ENCODE measurements at regions not wholly inside any gene's neighbourhood (a gene's known extent, or its start where the extent isn't known, plus 50 kb on each side); places are given as distances from the start of the nearest gene placed in this dataset.

GRCh38 chr2:234631646-234632514, 135.0 kb upstream of the ARL4C start:
- DNase-seq: no peak

GRCh38 chr2:234630801-234631261, 133.9 kb upstream of the ARL4C start:
- DNase-seq: no peak

- DNase-seq: no peak
Measured at GRCh38 chr2:234629596-234629995, 132.7 kb upstream of the ARL4C start.

- DNase-seq: no peak
Measured at GRCh38 chr2:234628953-234629352, 132.1 kb upstream of the ARL4C start.

GRCh38 chr2:234627308-234627707, 130.4 kb upstream of the ARL4C start:
- DNase-seq: no peak

- DNase-seq: no peak
Measured at GRCh38 chr2:234626566-234627130, 129.8 kb upstream of the ARL4C start.

GRCh38 chr2:234625626-234626250, 128.9 kb upstream of the ARL4C start:
- DNase-seq: no peak

DNA sequence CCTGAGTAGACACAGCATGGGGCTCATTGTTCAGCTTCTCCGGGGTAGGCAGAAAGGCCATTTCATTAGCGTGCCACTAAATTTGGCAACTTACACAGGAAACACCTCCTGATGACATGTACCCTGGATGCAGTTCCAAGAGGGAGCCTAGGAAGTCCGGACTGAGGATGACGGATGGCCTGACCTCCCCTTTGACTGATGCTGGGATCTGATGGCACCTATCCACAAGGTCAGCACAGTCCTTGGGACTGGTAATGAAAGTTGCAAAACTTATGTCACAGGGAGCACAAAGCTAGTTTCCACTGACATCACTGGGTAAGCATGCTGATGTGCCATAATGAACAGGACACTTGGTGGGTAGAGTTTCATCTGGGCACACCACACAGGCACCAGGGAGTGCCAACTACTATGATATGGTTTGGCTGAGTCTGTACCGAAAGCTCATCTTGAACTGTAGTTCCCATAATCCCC, 126.7 kb upstream of the ARL4C start:
- DNase-seq: no peak

DNA sequence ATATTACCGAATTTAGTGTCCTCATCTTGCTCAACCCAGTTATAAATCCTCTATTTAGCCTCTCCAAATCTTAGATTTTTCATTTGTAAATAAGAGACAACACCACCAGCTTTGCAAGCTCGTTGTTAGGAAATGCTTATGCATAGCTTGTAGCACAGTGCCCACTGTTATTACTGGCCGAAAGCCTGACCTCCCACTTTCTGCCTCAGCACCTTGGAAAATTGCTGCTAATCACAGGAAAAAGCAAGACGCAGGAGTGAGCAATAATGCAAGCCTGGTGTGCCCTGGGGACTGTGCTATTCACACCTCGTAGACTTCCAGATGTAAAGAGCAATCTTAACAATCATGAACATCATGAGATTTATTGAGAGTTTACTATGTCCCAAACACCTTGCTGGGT, 124.2 kb upstream of the ARL4C start:
- no peak for DNase-seq

DNA sequence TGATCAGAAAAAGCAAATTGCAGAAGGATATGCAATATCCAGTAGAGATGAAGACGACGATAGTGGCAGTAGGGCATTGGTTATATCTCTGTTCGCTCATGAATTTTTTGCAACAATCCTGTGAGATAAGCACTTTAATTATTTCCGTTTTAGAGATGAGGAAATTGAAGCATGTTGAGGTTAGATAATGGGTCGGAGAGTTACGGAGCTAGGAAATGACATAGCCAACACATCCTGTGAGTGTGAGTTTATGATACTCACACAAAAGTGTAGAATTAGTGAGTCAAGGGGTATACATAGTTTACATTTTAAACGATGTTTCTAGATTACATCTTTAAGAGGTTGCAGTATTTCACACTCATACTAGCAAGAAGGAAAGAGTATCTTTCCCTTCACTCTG, 123.1 kb upstream of the ARL4C start:
- DNase-seq: no peak

DNA sequence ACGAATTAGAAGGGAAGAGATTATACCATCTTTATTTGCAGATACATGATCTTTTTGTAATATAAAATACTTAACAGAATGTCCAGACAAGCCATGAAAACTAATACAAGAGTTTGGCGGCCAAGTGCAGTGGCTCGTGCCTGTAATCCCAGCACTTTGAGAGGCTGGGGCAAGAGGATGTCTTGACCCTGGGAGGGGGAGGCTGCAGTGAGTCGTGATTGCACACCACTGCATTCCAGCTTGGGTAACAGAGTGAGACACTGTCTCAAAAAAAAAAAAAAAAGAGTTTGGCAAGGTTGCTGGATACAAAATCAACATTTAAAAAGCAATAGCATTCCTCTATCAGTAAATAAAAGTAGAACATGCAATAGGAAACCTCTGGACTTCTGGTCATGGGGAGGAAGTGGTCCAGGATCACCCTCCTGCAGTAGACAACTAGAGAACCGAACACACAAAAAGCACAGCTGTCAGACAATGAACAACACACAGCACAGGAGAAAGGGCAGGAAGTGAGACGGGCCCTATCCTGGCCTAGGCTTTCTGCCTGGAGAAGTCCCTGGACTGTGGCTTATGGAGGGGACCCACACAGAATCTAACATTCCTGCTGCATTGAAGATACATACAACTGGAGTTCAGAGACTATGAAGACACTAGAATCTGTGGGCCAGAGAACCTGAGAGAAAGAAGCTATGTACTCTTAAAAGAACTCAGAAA, 118.9 kb upstream of the ARL4C start:
- no peak for DNase-seq

DNA sequence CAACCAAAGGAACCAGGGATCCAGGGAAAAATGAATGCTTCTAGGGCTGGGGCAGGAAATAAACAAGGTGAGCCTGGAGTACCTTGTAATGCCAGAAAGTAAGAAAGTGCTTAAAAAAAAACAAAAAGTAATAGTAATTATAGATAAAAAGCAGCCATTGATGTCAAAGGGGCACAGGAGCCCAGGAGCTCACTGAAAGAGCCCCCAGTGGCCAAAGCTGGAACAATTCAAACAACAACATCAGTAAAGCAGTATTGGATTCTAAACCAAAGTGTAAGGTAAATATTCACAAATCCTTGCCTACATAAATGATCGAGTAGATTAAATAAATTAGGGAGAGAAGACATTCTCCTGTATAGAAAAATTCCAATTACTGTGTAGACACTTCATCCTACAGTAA, 114.3 kb upstream of the ARL4C start:
- DNase-seq: no peak

- no peak for DNase-seq
Measured at GRCh38 chr2:234608946-234609345, 112.1 kb upstream of the ARL4C start.

DNA sequence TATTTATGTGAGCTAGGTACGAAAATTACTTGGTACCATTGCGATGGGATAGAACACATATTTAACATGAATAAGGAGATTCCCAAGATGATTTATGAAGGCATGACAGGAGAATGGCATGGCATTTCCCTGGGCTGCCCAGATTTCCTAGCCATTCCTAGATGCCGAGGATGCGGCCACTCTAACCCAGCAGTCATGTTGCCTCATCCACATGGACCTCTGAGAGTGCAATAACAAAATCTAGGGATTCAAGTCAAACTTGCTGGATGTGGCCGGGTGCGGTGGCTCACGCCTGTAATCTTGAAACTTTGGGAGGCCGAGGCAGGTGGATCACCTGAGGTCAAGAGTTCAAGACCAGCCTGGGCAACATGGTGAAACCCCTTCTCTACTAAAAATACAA, 110.8 kb upstream of the ARL4C start:
- no peak for DNase-seq

- no peak for DNase-seq
Measured at GRCh38 chr2:234606896-234607295, 110.0 kb upstream of the ARL4C start.

GRCh38 chr2:234603619-234604018, 106.7 kb upstream of the ARL4C start:
- DNase-seq: no peak

DNA sequence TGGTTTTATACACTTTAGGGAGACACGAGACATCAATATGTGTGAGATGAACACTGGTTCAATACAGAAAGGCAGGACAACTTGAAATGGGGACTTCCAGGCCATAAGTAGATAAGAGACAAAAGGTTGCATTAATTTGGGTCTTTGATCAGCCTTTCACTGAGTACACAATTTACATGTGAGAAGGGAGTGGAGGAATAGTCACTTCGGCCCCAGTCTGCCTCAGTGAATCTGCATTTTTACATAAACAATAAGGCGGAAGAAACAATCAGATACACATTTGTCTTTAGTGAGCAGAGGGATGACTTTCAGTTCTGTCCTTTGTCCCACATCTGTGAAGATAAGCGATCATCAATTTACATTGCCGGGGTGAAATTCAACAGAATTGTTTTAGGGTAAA, 104.3 kb upstream of the ARL4C start:
- DNase-seq: no peak

DNA sequence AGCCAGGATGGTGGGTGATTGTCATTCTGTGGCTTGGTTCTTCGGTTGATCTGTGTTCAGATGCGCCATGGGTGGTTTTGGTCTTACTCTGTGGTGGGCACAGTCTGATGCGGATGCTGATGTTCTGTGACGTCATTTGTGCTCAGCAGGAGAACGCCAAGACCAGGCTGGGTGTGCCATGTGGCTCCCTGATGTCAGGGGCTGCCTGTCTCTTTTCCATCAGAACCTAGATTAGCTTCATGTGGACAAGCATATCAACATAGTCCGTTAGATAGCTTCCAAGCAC, 100.6 kb upstream of the ARL4C start:
- no peak for DNase-seq

- DNase-seq: no peak
Measured at GRCh38 chr2:234596696-234597575, 100.1 kb upstream of the ARL4C start.

- DNase-seq: no peak
Measured at GRCh38 chr2:234595829-234596228, 98.9 kb upstream of the ARL4C start.

DNA sequence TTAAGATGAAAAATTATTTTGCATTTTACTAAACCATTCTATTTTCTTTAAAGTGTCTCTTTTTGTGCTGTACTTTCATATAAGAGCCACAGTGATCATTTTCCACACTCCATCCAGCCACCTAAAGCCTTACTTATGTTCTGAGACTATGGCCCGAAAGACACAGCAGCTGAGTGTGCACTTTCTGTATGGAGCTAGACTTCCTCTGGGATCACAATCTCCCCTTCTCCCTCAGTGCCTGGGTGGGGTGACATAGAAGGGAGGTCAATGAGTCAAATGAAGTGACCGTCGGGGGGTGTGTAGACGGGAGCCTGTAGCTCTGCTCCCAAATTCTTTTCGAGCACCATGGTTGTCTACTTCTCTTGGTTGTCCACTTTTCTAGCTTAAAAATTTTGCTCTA, 97.8 kb upstream of the ARL4C start:
- no peak for DNase-seq

DNA sequence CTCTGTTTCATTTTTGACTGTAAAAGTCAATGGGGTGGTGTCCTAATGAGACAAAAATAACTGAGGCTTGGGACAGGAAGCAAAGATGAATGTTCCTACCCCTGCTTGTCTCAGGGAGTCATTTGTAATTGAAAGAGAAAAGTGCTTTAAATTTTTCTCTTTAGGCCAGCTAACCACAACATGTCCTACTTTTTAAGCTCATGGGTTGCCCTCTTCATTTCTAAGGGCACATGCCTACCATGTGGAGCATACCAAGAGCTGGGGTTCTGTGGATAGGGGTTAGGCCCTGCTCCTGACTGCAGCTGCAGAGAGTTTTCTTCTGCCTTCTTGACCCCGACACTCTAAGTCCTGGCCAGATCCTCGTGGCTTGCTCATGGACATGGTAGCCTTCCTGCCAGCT, 96.8 kb upstream of the ARL4C start:
- no peak for DNase-seq

DNA sequence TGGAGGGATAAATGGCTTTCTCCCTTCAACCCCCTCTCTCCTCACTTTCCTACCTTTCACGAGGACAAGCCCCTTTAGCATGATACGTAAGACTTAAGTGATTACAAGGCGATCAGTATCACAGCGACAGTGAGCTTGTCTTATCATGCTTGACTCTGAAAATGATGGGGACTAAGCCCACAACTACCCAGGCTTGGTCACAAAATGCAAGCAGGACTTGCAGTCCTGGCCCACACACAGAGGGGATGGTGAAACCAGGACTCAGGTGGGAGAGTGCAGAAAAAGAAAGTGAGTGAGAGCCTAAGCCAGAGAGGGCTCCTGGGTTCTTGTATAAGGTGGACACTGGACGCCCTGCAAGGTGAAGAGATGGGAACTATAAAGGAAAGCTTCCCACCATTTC, 95.7 kb upstream of the ARL4C start:
- no peak for DNase-seq
